ENCODE measurements at regions not wholly inside any gene's neighbourhood (a gene's known extent, or its start where the extent isn't known, plus 50 kb on each side); places are given as distances from the start of the nearest gene placed in this dataset.
"Not testable (repeated sequence)": the region's sequence is repeated elsewhere in the genome, so short reads cannot be mapped to it uniquely, and the experiment has no call there.

DNA sequence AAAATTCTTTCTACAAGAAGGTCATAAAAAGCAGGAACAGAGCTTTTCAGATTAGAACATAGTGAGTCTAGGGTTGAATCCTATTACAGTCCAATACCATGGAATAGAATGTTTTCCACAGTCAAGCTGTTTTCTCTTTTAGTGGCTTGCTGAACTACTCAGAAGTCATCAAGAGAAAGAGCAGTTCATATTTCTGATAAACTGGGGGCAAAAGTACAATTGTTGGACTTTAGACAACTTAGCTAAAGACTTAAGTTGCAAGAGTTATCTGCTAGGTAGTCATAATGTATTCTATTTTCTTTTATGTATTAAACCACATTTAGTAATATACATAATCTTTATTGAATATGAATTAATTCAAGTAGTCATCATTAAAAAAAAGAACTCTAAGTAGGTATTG is 233.1 kb upstream of the GRIA1 start:
- DNase-seq (ENCODE audit: low spot score): no peak
- TF ChIP-seq, protein P1, sequence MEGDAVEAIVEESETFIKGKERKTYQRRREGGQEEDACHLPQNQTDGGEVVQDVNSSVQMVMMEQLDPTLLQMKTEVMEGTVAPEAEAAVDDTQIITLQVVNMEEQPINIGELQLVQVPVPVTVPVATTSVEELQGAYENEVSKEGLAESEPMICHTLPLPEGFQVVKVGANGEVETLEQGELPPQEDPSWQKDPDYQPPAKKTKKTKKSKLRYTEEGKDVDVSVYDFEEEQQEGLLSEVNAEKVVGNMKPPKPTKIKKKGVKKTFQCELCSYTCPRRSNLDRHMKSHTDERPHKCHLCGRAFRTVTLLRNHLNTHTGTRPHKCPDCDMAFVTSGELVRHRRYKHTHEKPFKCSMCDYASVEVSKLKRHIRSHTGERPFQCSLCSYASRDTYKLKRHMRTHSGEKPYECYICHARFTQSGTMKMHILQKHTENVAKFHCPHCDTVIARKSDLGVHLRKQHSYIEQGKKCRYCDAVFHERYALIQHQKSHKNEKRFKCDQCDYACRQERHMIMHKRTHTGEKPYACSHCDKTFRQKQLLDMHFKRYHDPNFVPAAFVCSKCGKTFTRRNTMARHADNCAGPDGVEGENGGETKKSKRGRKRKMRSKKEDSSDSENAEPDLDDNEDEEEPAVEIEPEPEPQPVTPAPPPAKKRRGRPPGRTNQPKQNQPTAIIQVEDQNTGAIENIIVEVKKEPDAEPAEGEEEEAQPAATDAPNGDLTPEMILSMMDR (IDR thresholded peaks at IDR 0.05; ENCODE audit: extremely low read depth, missing control alignments): no peak

DNA sequence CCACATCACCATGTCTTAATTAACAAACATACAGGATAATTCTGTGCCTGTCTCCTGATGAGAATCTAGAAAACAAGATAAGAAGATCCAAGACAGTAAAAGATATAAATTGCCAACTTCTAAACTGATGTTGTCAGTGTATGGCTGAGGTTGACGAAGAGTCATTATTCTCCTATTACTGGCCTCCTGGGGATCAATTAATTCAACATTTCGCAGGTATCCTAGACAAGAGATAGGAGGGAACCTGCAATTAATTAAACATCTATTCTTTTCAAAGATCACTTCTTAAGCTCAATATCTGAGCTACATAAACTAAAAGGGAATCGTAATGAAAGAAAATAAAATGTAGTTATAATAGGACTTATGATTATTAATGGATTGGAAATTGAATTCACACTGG is 232.0 kb upstream of the GRIA1 start:
- no peak for DNase-seq (ENCODE audit: low spot score)
- TF ChIP-seq, protein P1 (IDR thresholded peaks at IDR 0.05; ENCODE audit: extremely low read depth, missing control alignments): no peak

DNA sequence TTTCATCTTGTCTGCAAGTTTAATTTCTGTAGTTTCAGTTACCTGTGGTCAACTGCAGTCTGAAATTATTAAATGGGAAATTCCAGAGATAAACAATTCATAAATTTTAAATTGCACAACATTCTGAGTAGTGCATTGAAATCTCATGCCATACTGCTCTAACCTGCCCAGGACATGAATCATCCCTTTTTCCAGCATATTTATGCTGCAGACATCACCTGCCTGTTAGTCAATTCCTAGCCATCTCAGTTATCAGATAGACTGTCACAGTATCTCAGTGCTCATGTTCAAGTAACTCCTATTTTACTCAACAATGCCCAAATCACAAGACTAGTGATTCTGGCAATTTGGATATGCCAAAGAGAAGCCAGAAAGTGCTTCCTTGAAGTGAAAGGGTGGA is 223.0 kb upstream of the GRIA1 start:
- no peak for DNase-seq (ENCODE audit: low spot score)
- TF ChIP-seq, protein P1 (IDR thresholded peaks at IDR 0.05; ENCODE audit: extremely low read depth, missing control alignments): no peak

DNA sequence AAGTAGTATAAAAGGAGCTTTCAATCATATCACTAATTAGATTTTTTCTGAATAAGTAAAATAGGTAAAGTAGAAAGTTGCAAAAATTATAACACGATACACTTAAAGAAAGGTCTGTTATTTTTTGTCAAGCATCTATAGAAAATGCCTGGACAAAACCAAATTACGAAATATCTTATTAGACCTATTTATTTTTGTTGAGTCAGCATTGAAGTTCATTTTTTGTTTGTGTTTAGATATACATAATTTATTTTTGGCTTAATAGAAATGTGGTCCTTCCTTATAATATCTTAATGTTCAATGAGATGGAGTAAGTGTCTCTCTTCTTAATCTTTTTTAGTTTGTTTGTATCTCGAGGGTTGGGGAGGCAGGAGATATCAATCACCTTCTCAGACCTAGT is 214.8 kb upstream of the GRIA1 start:
- TF ChIP-seq, protein P1 (IDR thresholded peaks at IDR 0.05; ENCODE audit: extremely low read depth, missing control alignments): no peak
- no peak for DNase-seq (ENCODE audit: low spot score)

DNA sequence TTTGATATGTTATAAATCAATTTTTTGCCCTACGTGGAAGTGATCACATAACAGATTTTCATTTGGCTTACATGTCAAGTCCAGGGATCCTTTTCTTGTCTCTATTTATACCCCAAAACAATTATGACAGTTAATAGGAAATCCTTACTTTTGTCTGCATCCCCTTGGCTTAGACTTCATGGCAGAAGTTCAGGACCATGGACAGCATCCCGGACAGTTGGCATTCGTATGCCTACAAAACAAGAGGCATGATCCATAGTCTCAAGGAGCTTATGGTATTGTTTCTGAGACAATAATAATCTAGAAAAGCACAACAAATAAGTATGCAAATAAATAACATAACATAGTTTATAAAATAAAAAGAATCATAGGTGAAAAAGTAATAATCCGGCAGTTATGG is 214.3 kb upstream of the GRIA1 start:
- TF ChIP-seq, protein P1 (IDR thresholded peaks at IDR 0.05; ENCODE audit: extremely low read depth, missing control alignments): no peak
- no peak for DNase-seq (ENCODE audit: low spot score)

DNA sequence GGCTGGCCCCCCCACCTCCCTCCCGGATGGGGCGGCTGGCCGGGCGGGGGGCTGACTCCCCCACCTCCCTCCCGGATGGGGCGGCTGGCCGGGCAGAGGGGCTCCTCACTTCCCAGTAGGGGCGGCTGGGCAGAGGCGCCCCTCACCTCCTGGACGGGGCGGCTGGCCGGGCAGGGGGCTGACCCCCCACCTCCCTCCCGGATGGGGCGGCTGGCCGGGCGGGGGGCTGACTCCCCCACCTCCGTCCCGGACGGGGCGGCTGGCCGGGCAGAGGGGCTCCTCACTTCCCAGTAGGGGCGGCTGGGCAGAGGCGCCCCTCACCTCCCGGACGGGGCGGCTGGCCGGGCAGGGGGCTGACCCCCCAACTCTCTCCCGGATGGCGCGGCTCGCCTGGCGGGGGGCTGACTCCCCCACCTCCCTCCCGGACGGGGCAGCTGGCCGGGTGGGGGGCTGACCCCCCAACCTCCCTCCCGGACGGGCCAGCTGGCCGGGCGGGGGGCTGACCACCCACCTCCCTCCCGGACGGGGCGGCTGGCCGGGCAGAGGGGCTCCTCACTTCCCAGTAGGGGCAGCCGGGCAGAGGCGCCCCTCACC is 194.1 kb upstream of the GRIA1 start:
- not testable (repeated sequence) for DNase-seq (ENCODE audit: low spot score)

DNA sequence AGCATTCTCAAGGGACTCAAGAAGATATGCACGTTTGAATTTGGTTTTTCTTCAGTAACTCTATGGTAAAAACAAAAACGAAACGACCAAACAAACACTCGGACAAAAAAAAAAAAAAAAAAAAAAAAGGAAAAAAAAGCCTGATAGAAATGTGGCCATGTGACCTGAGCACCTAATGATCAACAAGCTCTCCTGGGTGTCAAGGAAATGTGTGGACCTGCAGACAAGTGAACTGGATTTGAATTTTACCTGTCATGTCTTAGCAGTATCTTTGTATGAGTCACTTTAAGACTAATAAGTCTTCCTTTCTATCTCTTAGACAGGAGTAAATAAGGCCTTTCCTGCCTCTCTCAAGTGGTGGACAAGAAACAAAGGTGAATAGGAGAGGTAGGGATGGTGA is 190.6 kb upstream of the GRIA1 start:
- TF ChIP-seq, protein P1 (IDR thresholded peaks at IDR 0.05; ENCODE audit: extremely low read depth, missing control alignments): no peak
- no peak for DNase-seq (ENCODE audit: low spot score)

DNA sequence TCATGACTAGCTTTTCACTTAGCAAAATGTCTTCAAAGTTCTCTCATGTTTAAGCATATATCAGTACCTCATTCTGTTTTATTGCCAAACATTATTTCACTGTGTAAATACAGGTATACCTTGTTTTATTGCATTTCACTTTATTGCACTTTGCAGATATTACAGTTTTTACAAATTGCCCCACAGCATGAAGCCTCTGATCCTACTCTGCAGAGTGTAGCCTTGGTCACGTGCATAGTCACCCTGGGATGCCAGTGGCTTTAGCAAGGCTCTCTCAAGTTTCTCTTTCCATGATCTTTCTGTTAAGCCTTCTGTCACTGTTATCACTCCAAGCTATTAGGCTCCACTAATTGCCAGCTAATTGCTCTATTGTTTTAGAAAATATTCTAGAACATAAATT is 182.2 kb upstream of the GRIA1 start:
- no peak for DNase-seq (ENCODE audit: low spot score)
- TF ChIP-seq, protein P1 (IDR thresholded peaks at IDR 0.05; ENCODE audit: extremely low read depth, missing control alignments): no peak

All from GM20000 (cell line).